Ureter (tissue), 1 donor: ENCODE measurements at regions not wholly inside any gene's neighbourhood (a gene's known extent, or its start where the extent isn't known, plus 50 kb on each side); places are given as distances from the start of the nearest gene placed in this dataset.

Source experiments
- DNase-seq: peaks from one replicate; pipeline ENCODE4 v3.0.0-alpha.2; 2020; ENCODE audit warnings: low spot score
- donor health status: DM: yes; HTN: yes; CAD: no.

GRCh38 chr13:44093607-44094564, 214.2 kb downstream of the LACC1 start:
- no peak for DNase-seq

- DNase-seq: no peak
Observed at GRCh38 chr13:44096901-44097300, 217.2 kb downstream of the LACC1 start.

- DNase-seq: no peak
Observed at GRCh38 chr13:44098559-44098958, 218.9 kb downstream of the LACC1 start.

- DNase-seq: no peak
Observed at GRCh38 chr13:44101347-44102083, 221.8 kb downstream of the LACC1 start.

GRCh38 chr13:44103429-44104196, 223.9 kb downstream of the LACC1 start:
- DNase-seq: no peak

- DNase-seq: no peak
Observed at GRCh38 chr13:44104197-44104490, 224.4 kb downstream of the LACC1 start.

- DNase-seq: no peak
Observed at GRCh38 chr13:44104969-44105368, 225.3 kb downstream of the LACC1 start.

GRCh38 chr13:44106266-44107152, 226.8 kb downstream of the LACC1 start:
- DNase-seq: no peak

GRCh38 chr13:44107357-44108121, 227.8 kb downstream of the LACC1 start:
- no peak for DNase-seq

- peak; percentile 57 for DNase-seq
Observed at GRCh38 chr13:44108331-44108858, 228.7 kb downstream of the LACC1 start.

- DNase-seq: no peak
Observed at GRCh38 chr13:44110091-44110621, 230.5 kb downstream of the LACC1 start.

GRCh38 chr13:44111701-44112100, 232.0 kb downstream of the LACC1 start:
- DNase-seq: no peak

GRCh38 chr13:44112700-44113329, 233.1 kb downstream of the LACC1 start:
- no peak for DNase-seq

GRCh38 chr13:44116562-44117332, 237.0 kb downstream of the LACC1 start:
- DNase-seq: no peak

GRCh38 chr13:44117351-44117750, 237.6 kb downstream of the LACC1 start:
- no peak for DNase-seq

GRCh38 chr13:44117816-44118215, 238.1 kb downstream of the LACC1 start:
- no peak for DNase-seq

GRCh38 chr13:44118881-44119280, 239.2 kb downstream of the LACC1 start:
- no peak for DNase-seq

GRCh38 chr13:44120043-44120442, 240.3 kb downstream of the LACC1 start:
- no peak for DNase-seq
